ENCODE measurements at regions not wholly inside any gene's neighbourhood (a gene's known extent, or its start where the extent isn't known, plus 50 kb on each side); places are given as distances from the start of the nearest gene placed in this dataset.
"Not testable (repeated sequence)": the region's sequence is repeated elsewhere in the genome, so short reads cannot be mapped to it uniquely, and the experiment has no call there.

DNA sequence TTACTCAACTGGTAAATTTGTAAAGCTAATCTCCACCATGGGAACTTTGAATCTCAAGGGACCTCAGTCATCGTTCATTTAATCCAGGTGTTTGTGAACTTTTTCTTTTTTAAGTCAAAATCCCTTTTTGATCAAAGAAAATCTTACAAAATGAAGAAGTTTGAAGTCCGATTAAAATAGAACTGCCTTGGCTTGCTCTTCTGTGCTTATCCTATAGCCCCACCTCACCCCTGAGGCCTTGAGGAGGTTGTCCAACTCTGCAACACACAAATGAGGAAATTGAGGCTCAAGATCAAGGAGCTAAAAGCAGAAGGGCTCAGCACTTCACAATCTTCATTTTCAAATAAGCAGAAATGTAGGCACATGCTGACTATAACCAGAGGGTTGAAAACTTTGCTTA is 240.3 kb upstream of the SFRP2 start:
- TF ChIP-seq POLR2A (IDR thresholded peaks at IDR 0.05; ENCODE audit: low read depth) (no peak), POLR2AphosphoS5 (IDR thresholded peaks at IDR 0.05) (no peak), CTCF (IDR thresholded peaks at IDR 0.05) (no peak), EP300 (IDR thresholded peaks at IDR 0.05) (no peak)
- intact Hi-C loops (cut with DNase I), result no loop called here

GRCh38 chr4:154025110-154025509 is 236.2 kb upstream of the SFRP2 start:
- Histone ChIP-seq H3K4me1 (peaks cover 0 to 14% (median 0%) of the 10 kb centered on the region in 4 donors), H3K4me3 (no peak overlapping the region), H3K27ac (replicated peaks in 1 of 4) (no peak overlapping the region), H3K9me3 (no peaks in the 10 kb centered on the region), H3K36me3 (no peaks in the 10 kb centered on the region), H3K27me3 (no peaks in the 10 kb centered on the region)
- WGBS, result 80% methylated on average over 2 of the region's 2 CpGs
- TF ChIP-seq POLR2A (IDR thresholded peaks at IDR 0.05; ENCODE audit: low read depth), result no peak
- no peak for TF ChIP-seq POLR2AphosphoS5 (IDR thresholded peaks at IDR 0.05)
- no peak for TF ChIP-seq CTCF (IDR thresholded peaks at IDR 0.05)
- TF ChIP-seq EP300 (IDR thresholded peaks at IDR 0.05), result no peak
- DNase-seq (ENCODE audit: extremely low spot score), result no peak
- intact Hi-C loops (cut with DNase I), result no loop called here

More for the DNA sequence above, 240.3 kb upstream of the SFRP2 start:
- peaks cover 0 to 8% (median 0%) of the 10 kb centered on the region in 4 donors for H3K9me3 ChIP-seq
- peaks cover 0 to 22% (median 0%) of the 10 kb centered on the region in 4 donors for H3K4me1 ChIP-seq
- H3K36me3 ChIP-seq, result no peaks in the 10 kb centered on the region
- no peak overlapping the region for H3K4me3 ChIP-seq
- H3K27ac ChIP-seq (replicated peaks in 1 of 4), result no peak overlapping the region
- H3K27me3 ChIP-seq, result no peaks in the 10 kb centered on the region
- no peak for DNase-seq (ENCODE audit: extremely low spot score)
- WGBS, result 84% methylated on average over 2 of the region's 2 CpGs

DNA sequence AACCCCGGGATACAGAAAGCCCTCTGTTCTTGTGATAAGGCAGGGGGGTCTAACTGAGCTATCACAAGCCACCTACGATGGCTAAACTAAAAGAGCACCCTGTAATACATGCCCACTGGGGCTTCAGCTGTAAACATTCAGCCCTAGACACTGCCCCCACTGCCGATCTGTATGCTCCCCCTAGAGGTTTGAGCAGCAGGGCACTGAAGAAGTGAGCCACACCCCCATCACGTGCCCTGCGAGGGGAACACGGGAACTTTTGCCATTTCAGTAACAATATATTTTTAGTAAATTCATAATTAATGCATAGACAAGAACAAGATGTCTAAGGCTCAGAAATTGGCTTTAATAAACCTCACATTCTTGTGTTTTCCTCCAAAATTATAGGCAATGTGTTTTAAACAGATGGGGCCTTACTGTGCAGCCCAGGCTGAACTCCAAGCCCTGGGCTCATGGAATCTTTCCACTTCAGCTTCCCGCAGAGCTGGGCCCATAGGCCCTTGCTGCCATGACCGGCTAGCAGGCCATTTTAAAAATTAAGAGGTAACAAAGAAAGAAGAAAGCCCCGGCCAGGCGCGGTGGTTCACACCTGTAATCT is 235.3 kb upstream of the SFRP2 start:
- DNase-seq (ENCODE audit: extremely low spot score), result no peak
- intact Hi-C loops (cut with DNase I), result no loop called here
- no peak overlapping the region for H3K27ac ChIP-seq (replicated peaks in 1 of 4)
- no peaks in the 10 kb centered on the region for H3K36me3 ChIP-seq
- no peak overlapping the region for H3K4me3 ChIP-seq
- H3K4me1 ChIP-seq, result peaks cover 0 to 5% (median 0%) of the 10 kb centered on the region in 4 donors
- no peaks in the 10 kb centered on the region for H3K9me3 ChIP-seq
- no peak for TF ChIP-seq CTCF (IDR thresholded peaks at IDR 0.05)
- TF ChIP-seq POLR2A (IDR thresholded peaks at IDR 0.05; ENCODE audit: low read depth), result no peak
- no peak for TF ChIP-seq POLR2AphosphoS5 (IDR thresholded peaks at IDR 0.05)
- no peak for TF ChIP-seq EP300 (IDR thresholded peaks at IDR 0.05)
- WGBS, result 57% methylated on average over 11 of the region's 11 CpGs
- no peaks in the 10 kb centered on the region for H3K27me3 ChIP-seq

DNA sequence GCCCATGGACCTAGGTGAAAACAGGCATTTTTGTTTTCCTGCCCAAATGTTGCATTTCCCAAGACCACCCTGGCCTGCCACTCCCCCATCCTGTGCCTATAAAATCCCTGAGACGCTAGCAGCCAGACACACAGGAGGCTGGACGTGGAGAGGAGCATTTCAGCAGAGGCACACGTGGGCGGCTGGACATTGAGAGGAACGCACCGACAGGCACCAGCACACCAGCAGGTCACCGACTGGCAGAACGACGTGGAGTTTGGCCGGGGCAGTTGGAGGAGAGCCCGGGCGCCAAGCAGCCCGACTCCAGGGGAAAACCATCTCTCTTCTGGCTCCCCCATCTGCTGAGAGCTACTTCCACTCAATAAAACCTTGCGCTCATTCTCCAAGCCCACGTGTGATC is 234.8 kb upstream of the SFRP2 start:
- H3K9me3 ChIP-seq; H3K4me3 ChIP-seq; H3K27ac ChIP-seq (replicated peaks in 1 of 4); H3K27me3 ChIP-seq; H3K4me1 ChIP-seq; H3K36me3 ChIP-seq; DNase-seq (ENCODE audit: extremely low spot score); intact Hi-C loops (cut with DNase I): not testable (repeated sequence)
- 86% methylated on average over 15 of the region's 15 CpGs for WGBS

DNA sequence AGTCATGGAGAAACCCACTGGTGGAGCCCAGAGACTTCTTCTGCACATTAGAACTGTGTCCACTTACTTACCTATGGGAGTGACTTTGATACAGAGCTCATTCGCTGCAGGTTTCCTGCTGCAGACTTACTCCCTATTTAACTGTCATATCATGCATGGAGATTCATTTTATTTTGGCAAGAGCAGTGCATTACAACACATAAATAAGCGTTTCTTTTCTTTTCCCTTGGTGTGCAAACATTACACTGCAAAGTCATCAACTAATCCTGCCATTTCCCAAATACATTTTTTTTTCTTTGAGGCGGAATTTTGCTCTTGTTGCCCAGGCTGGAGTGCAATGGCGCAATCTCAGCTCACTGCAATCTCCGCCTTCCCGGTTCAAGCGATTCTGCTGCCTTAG is 230.9 kb upstream of the SFRP2 start:
- H3K9me3 ChIP-seq, result no peaks in the 10 kb centered on the region
- no peaks in the 10 kb centered on the region for H3K36me3 ChIP-seq
- 85% methylated on average over 7 of the region's 7 CpGs for WGBS
- no peak for DNase-seq (ENCODE audit: extremely low spot score)
- no peak overlapping the region for H3K27ac ChIP-seq (replicated peaks in 1 of 4)
- peaks cover 0 to 12% (median 8%) of the 10 kb centered on the region in 4 donors for H3K4me1 ChIP-seq
- no peaks in the 10 kb centered on the region for H3K27me3 ChIP-seq
- no peak overlapping the region for H3K4me3 ChIP-seq
- no peak for TF ChIP-seq POLR2AphosphoS5 (IDR thresholded peaks at IDR 0.05)
- TF ChIP-seq POLR2A (IDR thresholded peaks at IDR 0.05; ENCODE audit: low read depth), result no peak
- TF ChIP-seq CTCF (IDR thresholded peaks at IDR 0.05), result no peak
- no peak for TF ChIP-seq EP300 (IDR thresholded peaks at IDR 0.05)
- intact Hi-C loops (cut with DNase I), result no loop called here
